LoVo (cell line): ENCODE measurements at regions not wholly inside any gene's neighbourhood (a gene's known extent, or its start where the extent isn't known, plus 50 kb on each side); places are given as distances from the start of the nearest gene placed in this dataset.

Experiments
- DNase-seq: peaks from one replicate; pipeline ENCODE4 v3.0.0-alpha.2; 2016; ENCODE audit warnings: low spot score

DNA sequence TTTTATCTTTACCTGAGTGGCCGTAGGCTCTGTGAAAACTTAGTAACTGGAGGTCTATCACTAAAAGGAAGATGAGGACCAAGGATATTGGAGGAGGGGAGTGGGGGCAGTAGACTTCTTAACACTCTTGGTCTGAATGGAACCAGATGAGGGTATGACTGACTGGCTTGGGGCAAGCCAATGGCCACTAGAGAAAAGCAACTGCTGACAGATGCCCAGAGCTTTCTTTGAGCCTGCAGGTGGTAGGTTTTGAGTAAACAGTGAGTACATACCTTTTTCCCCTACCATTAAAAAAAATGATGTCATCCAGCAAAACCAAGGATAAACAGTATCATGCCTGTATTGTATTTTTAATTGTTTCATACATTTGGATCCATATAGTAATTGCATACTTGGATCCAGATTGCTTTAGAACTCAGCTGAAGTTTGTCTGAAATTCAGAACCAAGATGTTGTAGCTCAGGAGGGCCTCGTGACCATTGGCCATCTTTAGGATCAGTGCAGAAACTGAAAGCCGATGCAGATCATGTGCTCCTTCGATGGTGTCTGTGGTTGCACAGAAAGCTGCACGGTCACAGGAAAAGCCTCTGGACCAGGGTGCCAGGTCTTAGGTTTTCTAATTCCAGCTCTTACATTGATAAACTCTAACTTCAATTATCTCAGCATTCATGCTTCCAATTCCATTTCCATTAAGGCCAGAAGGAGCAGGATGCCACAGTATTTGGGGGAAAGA lies 131.0 kb downstream of the PDGFRA start:
- DNase-seq: no peak

DNA sequence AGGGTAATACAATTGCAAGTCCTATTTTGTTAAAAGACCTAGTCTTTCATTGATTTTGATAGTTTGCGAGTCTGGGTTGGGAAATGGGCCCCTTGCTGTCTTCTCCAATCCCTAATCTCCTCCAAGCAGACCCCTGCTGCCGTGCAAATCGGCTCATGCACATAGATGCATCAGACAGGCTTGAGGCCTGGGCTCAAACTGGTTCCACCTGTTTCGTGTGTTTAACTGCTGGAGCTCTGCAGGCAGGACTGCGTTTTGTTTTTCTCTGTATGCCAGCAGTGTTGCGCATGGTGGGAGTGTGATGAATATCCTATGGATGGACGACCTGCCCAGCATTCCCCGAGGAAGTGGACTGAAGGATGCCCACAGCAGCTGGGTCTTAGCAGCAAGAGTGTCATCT lies 133.9 kb downstream of the PDGFRA start:
- DNase-seq: no peak

DNA sequence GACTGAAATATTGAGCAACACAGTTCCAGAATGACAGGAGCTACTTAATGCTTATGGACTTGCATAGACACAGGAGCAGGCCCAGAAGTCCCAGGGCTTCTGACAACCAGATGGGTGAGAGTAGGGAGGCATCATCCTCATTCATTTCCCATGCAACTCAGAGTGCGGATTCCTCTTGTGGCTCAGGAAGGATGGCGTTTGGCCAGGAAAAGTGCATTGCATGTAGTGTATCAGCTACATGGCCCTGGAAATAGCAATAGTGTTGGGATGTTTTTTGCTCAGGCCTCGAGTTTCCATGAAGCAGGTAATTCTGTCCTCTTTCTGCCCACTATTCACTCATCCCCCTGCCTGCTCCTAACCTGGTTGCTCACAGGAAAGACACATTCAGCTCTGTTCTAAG lies 136.6 kb downstream of the PDGFRA start:
- no peak for DNase-seq

DNA sequence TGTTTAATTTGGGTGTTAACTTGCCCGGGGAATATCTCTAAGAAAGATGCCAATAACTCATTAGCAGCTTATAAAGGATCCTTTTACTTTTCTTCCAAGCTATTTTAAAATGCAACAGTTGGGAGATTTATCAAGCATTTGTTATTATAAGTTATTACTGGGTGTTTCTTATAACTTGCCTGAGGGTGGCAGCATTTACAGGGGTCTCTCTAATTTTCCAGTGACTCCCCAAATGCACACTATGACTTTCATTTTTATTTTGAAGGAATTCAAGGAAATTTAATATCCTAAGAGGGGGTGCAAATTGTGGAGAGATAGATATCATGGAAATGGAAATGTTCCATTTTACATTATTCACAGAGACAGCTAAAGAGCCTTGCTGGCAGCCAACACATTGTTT lies 138.0 kb downstream of the PDGFRA start:
- no peak for DNase-seq

DNA sequence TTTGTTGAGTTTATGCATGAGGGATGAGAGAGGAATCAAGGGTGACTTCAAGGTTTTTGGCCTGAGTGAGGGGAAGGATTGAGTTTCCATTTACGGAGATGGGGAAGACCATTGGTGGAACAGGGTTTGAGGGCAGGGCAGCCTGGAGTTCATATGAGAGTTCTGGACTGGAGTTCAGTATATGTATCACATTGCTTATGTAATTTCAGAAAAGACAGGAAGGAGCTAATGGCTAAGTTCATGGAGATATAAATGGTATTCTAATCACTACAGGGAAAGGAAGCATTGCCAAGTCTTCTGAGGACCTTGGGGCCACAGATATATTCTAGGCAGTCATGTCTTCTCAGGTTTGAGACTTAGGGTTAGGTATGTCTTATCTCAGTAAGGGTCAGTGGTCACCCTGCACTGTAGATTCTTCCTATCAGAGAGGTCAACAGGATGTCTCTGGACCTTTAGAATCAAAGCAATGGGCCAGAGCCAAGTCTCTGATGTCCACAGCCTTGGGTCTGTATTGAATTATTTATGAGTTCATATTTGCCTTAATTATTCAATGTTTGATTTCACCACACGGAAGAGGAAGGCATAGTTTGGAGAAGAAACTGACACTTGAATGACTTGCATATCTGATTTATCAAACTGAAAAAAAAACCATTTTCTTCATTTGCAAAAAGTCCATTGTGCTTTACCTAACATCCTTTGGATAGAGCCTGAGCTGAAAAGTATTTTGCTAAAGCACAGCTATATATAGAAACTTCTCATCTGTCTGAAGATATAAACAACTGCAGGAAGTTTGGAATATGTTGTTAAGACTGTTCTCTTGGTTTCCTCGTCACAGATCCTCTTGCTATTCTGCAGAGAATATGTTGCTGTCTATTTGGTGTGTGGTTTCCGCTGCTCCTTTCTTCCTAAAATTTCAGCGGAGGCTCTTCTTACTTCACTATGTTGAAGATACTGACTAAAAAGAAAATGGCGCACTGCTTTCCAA lies 139.5 kb downstream of the PDGFRA start:
- DNase-seq: no peak

DNA sequence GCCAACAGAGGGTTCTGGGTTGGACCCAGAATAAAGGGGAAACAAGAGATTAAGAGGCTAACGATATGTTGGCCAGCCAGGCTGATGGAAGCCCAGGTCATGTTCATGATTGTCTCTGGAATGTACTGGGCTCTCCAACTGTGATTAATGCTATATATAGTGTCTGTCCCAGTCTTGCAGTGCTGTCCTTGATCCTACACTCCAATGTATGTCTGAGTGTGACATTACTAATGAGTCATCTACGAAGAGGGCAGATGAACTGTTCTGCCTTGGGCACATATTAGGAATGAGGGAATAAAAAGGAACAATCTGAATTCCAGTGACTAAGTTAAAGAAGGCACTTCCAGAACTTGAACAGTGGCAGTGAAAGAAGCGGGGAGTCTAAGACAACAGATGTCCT lies 142.1 kb downstream of the PDGFRA start:
- DNase-seq: no peak

DNA sequence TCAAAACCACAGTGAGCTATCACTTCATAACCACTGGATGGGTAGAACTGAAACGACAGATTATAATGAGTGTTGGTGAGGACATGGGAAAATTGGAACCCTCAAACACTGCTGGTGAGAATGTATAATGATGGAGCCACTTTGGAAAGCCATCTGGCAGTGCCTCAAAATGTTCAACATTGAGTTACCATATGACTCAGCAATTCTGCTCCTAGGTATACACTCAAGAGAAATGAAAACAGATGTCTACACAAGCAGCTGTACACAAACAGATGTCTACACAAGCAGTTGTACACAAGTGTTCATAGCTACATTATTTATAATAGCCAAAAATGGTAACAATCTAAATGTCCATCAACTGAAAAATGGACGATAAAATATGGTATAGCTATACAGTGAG lies 143.9 kb downstream of the PDGFRA start:
- DNase-seq: no peak

DNA sequence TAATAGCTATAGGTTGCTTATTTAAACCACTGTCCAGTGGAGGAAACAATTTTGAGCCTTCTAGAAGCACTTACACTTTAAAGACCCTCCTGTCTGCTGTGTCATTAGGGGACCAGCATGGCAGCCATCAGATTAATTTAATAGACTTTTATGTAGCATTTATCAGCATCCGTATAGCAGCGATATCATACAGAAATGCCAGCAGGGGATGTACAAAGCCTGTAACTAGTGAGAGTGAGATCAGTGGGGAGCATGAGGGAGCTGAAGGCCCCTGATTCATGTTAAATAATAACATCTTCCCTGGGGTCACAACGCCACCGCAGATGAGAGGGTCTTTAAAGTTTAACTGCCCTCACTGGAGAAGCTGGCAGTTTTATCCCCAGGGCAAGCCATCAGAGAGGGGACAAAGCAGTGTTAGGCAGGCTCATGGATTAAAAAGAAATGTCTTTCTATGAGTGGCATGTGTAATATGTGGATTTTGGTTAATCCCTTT lies 144.7 kb downstream of the PDGFRA start:
- DNase-seq: no peak

DNA sequence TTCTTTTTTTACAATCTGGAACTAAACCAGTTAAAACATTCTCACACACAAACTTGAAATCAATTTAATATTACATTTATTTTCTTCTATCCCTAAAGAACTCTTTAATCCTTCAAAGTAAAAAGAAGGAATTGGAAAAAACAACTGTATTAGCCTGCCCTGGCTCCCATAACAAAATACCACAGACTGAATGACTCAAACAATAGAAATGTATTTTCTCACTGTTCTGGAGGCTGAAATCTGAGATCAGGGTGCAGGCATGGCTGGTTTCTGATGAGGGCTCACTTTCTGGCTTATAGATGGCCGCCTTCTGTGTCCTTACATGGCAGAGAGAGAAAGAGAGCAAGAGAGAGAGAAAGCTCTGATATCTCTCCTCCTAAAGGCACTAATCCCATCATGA lies 149.4 kb downstream of the PDGFRA start:
- no peak for DNase-seq

DNA sequence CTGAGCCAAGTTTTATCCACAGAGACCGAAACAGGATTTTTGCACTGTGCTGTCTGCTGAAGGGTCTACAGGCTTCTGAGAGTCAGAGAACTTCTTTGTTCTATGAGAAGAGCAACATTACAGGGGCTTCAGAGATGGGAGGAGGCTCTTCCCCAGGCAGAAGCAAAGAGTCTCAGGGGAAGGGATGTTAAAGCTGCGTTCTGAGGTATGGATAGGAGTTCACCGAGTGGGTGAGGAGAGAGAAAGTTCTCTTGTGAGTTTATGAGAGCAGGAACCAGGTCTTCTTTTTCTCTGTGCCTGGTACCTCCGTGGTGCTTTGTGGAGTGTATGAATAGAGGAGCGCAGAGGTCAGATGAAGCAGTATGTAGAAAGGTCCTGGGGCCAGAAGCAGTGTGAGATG lies 155.1 kb downstream of the PDGFRA start:
- no peak for DNase-seq

DNA sequence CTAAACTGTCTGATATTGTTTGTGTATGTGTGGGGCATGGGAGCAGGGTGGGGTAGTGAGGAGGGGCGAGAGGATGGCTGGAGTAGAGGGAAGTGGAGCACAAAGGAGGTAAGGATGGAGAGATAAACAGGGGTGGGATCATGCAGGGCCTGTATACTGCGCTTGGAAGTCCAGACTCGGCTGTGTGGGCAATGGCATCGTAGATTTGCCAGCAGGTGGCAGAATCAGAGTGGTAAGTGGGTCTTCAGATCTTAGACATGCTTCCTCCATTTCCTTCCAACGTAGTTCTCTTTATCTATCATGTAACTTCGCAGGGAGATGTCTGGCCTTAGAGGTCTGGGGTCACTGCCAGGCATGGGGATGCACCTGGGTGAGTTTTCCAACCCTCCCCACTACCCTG lies 155.5 kb downstream of the PDGFRA start:
- DNase-seq: peak; percentile 11

DNA sequence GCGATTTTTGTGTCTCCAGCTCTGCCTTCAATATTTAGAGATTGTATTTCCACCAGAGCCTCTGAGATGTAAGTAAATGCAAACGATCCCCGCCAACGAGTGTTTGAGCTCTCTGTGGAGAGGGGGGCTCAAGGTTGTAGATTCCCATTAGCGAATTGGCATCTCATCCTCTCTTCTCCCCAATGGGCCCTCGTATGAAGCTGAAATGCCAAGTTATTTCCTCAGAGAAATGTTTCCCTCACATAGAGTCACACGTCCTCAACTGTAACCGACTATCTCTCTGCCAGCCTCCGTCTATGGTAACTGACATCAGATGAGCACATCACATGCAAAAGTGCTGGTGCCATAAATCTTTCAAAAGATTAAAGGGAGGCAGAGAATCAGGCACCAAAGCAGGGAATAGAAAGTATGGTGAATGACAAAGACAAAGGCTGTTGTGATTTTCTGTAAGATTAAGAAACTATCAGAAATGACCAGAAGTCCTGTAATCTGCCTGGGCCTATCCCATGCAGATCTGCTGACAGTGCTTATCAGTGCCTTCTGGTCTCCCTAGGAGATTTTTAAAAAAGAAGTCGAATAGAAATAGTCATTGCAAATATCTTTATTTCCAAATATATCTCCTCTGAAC lies 157.1 kb downstream of the PDGFRA start:
- DNase-seq: no peak

DNA sequence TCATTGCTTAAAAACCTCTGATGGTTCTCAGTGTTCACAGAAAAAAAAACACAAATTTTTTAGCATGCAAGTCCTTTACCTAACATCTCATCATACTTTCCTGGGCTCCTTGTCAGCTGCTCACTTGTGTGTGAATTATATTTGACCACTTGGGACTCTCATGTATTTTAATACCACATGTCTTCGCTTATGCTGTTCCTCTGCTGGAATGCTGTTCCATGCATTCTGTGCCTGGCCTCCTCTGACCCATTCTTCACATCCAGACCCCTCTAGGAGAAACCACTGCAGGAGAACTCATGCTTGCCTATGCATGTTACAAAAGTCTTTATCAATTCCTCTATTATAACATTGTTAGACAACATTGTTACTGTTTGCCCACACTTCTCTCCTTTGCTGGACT lies 157.6 kb downstream of the PDGFRA start:
- DNase-seq: no peak

DNA sequence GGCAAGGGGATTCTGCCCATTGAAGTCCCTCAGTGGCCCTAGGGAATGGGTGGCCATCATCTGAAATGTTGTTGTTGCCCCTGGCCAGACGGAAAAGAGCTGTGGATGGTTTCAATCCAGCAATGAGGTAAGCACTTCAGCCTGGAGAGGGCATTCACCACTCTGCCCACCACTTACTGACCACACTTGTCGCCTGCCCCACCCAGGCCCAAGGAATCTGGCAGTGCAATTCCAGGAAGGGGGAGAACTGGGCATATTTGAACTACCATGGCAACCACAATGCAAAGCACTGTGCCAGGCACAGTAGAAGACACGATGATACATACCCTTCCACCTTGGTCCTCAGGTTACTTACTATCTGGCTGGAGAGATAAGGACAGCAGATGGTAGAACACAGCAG lies 161.6 kb downstream of the PDGFRA start:
- DNase-seq: no peak

DNA sequence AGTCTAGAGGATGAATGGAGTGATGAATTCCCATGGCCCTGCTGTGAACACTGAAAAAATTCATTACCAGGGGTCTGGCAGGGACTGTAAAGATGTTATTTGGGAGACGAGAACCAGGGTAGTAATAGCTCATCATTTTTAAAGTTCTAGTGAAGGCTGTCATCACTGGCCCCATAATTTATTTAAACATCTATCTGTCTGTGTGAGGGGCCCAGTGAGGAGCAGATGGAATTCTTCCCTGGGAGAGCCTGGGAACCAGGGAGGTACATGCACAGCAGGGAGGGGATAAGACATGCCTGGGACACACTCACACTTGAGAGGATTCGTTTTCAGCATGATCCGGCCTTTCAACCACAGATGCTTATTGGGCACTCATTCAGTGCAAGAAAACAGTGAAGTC lies 162.0 kb downstream of the PDGFRA start:
- DNase-seq: no peak

DNA sequence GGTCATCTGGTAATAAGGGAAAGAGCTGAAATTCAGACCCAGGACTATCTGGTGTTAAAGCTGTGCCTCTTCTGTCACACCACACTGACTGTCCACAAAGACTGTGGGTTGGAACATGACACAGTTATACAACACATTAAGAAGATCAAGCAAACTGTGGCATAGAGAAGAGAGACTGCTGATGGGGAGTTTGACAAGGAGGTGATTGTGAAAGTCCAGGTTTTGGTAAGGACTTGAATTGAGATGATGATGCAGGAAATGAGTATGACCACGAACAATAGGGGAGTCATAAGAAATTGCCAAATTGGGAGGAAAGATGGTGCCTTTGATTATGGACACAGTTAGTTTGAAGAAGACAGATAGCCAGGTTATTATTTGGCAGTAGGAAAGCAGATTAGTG lies 163.4 kb downstream of the PDGFRA start:
- DNase-seq: no peak

DNA sequence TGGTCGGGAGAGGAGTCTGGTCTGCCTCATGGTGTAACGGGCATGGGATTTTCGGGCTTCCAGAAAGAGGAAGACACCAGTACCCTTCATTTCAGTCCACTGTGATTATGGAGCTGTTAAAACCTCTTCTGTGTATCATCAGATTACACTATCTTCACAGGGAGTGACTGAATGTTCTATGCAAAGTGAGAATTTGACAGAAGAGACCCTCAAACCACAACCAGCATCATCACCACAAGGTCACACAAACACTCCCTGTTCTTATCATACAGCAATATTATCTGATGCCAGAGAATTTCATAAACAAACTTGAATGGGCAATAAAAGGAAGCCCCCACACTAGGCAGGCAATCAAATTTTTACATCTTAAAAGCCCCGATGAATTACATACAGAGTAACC lies 164.2 kb downstream of the PDGFRA start:
- no peak for DNase-seq

DNA sequence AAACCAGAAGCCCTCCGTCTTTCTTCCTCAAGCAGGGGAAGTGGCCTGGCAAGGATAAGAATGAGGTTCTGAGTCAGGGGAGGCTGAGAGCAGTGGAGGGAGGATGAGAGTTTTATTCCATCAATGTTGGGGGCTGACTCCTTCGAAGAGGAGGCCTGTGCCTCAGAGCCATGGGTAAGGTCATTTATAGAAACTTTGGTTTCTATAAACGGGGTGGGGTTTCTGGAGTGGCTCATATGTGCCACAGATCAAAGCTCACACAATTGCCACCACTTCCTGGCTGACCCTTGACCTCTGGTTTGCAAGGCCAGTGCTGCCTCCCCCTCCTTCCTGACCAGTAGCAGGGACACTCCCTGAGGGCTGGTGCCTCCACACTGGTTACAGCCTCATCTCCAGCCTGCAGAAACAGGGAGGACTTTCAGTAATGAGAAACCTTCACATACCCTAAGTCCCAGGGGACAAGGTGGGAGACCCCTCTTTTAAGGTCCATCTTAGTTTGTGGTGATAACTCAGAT lies 166.0 kb downstream of the PDGFRA start:
- no peak for DNase-seq

DNA sequence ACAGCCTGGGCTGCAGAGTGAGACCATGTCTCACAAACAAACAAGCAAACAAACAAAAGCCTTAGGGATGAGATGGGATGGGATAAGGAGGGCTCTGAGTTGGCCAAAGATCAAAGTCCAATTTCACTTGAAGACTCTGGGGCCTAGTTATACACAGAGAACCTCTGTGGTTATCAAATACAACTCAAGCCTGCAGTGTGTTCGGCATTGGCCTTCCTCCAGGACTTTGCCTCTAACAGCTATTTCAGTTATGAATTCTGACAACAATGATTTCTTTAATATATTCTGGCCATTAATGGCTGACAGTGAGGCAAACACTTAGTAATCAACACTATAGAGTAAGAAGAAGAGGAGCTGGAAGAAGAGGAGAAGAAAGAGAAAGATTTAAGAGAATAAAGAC lies 171.1 kb downstream of the PDGFRA start:
- DNase-seq: no peak

DNA sequence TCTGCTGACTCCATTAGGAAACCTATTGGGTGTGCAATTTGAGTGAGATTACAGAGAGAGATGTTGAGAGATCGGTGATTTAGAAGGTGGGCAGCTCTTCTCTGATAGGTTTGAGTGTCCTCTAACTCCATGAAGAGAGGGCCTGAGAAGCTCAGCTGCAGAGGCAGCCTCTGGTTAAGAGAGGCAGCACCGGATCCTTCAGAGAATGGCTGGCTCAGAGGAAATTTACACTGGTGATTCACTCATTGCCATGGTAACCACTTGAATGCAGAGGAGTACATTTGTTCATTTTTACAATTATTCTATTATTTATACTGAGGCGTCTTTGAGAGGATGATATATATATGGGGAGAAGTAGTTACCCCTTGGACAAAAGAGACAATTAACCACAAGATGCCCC lies 171.7 kb downstream of the PDGFRA start:
- no peak for DNase-seq

DNA sequence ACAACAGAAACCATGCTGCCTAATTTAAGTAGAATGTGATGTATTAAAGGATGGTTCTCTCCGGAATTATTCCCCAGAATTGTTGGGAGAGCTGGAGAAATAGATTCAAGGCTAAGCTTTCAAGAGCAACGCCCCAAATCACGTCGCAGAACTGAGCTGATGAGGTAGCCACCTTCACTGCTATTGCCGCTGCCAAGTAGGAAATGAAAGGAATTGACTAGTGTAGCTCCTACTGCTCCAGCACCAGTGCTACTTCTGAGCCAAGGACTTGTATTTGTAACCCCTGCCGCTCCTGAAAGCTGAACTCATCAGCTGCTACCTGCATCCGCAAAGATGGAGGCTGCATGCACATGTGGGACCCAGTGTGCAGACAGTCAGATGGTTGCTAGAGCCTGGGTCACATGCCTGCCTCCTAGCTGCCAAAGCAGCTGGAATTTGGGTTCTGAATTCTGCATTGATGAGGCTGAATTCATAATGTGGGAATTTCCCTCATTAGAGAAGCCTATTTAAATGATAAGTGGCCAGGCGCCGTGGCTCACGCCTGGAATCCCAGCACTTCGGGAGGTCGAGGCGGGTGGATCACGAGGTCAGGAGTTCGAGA lies 173.9 kb downstream of the PDGFRA start:
- DNase-seq: no peak
